Fibroblast of lung (primary cell): ENCODE measurements at regions not wholly inside any gene's neighbourhood (a gene's known extent, or its start where the extent isn't known, plus 50 kb on each side); places are given as distances from the start of the nearest gene placed in this dataset.

Experiments used
- DNase-seq, 2 donors: peaks; one replicate each; pipeline versions ENCODE4 v3.0.0 to v3.0.0-alpha.2; 2010; ENCODE audit warnings: low read depth in 2 of 2
- H2AFZ ChIP-seq: 2 replicates; pipeline ENCODE4 v1.5.1; 2012; ENCODE audit warnings: low read length, control low read depth, inconsistent platforms
- H3K27ac ChIP-seq: 2 replicates; pipeline ENCODE4 v1.5.1; 2011; ENCODE audit warnings: low read length, control low read depth; ENCODE audit not compliant: insufficient read depth
- H3K27me3 ChIP-seq: 2 replicates; pipeline ENCODE4 v1.5.1; 2011; ENCODE audit warnings: mild to moderate bottlenecking, low read length; ENCODE audit not compliant: control insufficient read depth, insufficient read depth
- H3K36me3 ChIP-seq: 2 replicates; pipeline ENCODE4 v1.5.1; 2011; ENCODE audit warnings: low read length; ENCODE audit not compliant: control insufficient read depth, insufficient read depth
- H3K4me1 ChIP-seq: 2 replicates; pipeline ENCODE4 v1.5.1; 2011; ENCODE audit warnings: low read length; ENCODE audit not compliant: control insufficient read depth, insufficient read depth; ENCODE audit errors: extremely low read depth
- H3K4me2 ChIP-seq: 2 replicates; pipeline ENCODE4 v1.5.1; 2011; ENCODE audit warnings: low read length, control low read depth; ENCODE audit not compliant: insufficient read depth; ENCODE audit errors: extremely low read depth
- H3K4me3 ChIP-seq, 4 experiments: fragments of 200-600 bp in 1 of 4; sonication (generic) in 1 of 4; replicated peaks in 1 of 4; 2 replicates each; pipeline ENCODE4 v1.5.1; 2011 to 2016; ENCODE audit warnings: low read length in 4 of 4, low read depth in 3 of 4, mild to moderate bottlenecking in 3 of 4, control low read depth in 2 of 4, inconsistent platforms in 1 of 4, mixed read lengths in 1 of 4; ENCODE audit not compliant: insufficient read depth in 1 of 4; ENCODE audit errors: control extremely low read depth in 1 of 4
- H3K79me2 ChIP-seq: 2 replicates; pipeline ENCODE4 v1.5.1; 2012; ENCODE audit warnings: mild to moderate bottlenecking, low read length, inconsistent platforms; ENCODE audit not compliant: control insufficient read depth, insufficient read depth
- H3K9ac ChIP-seq: 2 replicates; pipeline ENCODE4 v1.5.1; 2011; ENCODE audit warnings: mild to moderate bottlenecking, low read length, control low read depth; ENCODE audit not compliant: insufficient read depth
- H3K9me3 ChIP-seq: 2 replicates; pipeline ENCODE4 v1.5.1; 2012; ENCODE audit warnings: low read depth, low read length; ENCODE audit not compliant: control insufficient read depth, insufficient read depth
- H4K20me1 ChIP-seq: 2 replicates; pipeline ENCODE4 v1.5.1; 2011; ENCODE audit warnings: low read length; ENCODE audit not compliant: control insufficient read depth, insufficient read depth; ENCODE audit errors: extremely low read depth
- CTCF ChIP-seq, 2 donors: IDR thresholded peaks in 1 of 2; conservative IDR thresholded peaks in 1 of 2; 1 replicate in 1 of 2; 2 replicates in 1 of 2; pipeline ENCODE4 v1.5.1; 2011 to 2012; ENCODE audit warnings: low read length in 2 of 2, control low read depth in 1 of 2, inconsistent platforms in 1 of 2, low read depth in 1 of 2, mild to moderate bottlenecking in 1 of 2
- EZH2 ChIP-seq: IDR thresholded peaks from 2 replicates; pipeline ENCODE4 v1.5.1; 2012; ENCODE audit warnings: low read length, control low read depth, mild to moderate bottlenecking; ENCODE audit errors: missing control alignments

DNA sequence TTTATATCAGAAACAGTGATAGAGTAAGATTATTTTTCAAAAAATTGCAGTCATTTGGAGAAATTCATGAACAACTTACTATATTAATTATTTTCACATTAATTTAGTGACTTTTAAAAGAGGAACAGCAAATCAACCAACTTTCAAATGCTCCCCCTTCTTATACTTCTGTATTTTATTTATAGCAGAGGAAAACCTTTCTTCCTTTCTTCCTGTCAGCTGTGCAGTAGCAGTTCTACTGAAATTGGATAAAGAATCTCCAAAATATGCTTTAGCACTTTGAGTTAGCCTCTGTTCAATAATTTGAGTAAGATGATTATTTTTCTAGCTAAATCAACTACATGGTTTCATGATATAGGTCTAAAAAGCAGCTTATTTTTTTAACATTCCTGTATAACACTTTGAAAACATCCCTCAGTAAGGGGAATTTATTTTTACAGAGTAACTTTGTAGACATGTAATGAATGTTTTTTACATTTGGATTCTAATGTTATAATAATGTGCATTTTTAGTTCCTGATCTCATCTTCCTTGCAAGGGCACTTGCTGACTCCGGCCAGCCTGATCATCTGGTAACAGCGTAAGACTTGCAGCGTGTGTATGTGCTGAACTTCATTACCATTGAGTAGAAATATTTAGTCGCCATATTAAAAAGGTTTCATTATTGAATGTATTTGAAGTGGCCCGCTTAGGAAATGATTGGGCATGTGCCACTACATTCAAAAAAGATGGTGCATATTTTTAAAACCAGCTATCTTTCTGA is 158.3 kb upstream of the HDAC9 start:
- no peaks in the 10 kb centered on the region for H3K27me3 ChIP-seq
- no peak for DNase-seq

DNA sequence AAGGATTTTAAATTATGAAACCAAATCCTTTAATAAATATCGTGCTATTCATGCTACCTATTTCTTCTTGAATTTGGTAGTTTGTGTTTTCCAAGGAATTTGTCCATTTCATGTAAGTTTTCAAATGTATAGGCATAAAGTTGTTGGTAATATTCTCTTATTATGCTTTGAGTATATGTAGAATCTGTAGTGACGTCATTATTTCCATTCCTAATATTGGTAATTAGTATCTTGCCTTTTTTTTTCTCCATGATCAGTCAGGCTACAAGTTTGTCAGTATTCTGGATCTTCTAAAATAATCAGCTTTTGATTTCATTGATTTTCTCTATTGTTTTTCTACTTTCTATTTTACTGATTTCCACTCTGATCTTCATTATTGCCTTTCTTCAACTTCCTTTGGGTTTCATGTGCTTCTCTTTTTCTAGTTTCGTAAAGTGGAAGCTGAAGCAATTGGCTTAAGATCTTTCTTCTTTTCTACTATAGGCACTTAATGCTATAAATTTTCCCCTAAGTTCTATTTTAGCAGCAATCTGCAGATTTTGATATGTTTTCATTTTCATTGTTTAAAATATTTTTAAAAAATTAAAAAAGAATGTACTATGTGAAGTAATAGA is 156.5 kb upstream of the HDAC9 start:
- H3K79me2 ChIP-seq, result no peaks in the 10 kb centered on the region
- no peaks in the 10 kb centered on the region for H3K36me3 ChIP-seq
- H3K4me2 ChIP-seq, result no peak overlapping the region
- H3K4me1 ChIP-seq, result no peaks in the 10 kb centered on the region
- no peak overlapping the region for H3K27ac ChIP-seq
- TF ChIP-seq EZH2 (no peak), CTCF (conservative IDR thresholded peaks at IDR 0.05 in 1 of 2, IDR thresholded peaks at IDR 0.05 in 1 of 2; ENCODE audit: low read depth in 1 of 2, low read length in 2 of 2) (no peak)
- H3K27me3 ChIP-seq, result no peaks in the 10 kb centered on the region
- DNase-seq, result no peak
- no peak overlapping the region for H2AFZ ChIP-seq
- no peaks in the 10 kb centered on the region for H4K20me1 ChIP-seq
- no peak overlapping the region for H3K9ac ChIP-seq
- H3K4me3 ChIP-seq, result no peak overlapping the region
- H3K9me3 ChIP-seq, result no peaks in the 10 kb centered on the region

More for the DNA sequence above, 158.3 kb upstream of the HDAC9 start:
- Histone ChIP-seq H3K4me1 (no peaks in the 10 kb centered on the region), H3K9me3 (no peaks in the 10 kb centered on the region), H4K20me1 (no peaks in the 10 kb centered on the region), H3K4me3 (no peak overlapping the region), H3K4me2 (no peak overlapping the region), H3K9ac (no peak overlapping the region), H3K79me2 (no peaks in the 10 kb centered on the region), H3K27ac (no peak overlapping the region), H3K36me3 (no peaks in the 10 kb centered on the region), H2AFZ (no peak overlapping the region)
- no peak for TF ChIP-seq EZH2
- TF ChIP-seq CTCF (conservative IDR thresholded peaks at IDR 0.05 in 1 of 2, IDR thresholded peaks at IDR 0.05 in 1 of 2; ENCODE audit: low read depth in 1 of 2, low read length in 2 of 2), result no peak

DNA sequence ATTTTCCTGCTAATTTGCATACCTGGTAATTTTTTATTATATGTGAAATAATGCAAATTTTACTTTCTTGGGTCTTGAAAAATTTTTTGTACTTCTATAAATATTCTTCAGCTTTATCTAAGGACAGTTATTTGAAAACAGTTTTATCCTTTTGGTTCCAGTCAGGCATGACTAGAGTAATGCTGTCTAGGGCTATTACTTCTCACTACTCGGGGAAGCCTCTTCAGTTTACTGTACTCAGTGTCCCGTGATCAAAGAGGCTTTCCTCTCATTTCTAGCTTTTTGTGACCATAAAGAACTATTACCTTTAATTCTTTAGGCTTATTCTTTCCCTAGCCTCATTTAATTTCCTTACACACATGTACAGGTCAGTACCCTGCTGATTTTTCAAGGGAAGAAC is 153.8 kb upstream of the HDAC9 start:
- Histone ChIP-seq H3K27me3 (no peaks in the 10 kb centered on the region), H3K9me3 (no peaks in the 10 kb centered on the region), H3K9ac (no peak overlapping the region), H3K4me2 (no peak overlapping the region), H3K27ac (no peak overlapping the region), H3K36me3 (no peaks in the 10 kb centered on the region), H3K4me3 (no peak overlapping the region), H3K79me2 (no peaks in the 10 kb centered on the region), H2AFZ (no peak overlapping the region), H4K20me1 (no peaks in the 10 kb centered on the region), H3K4me1 (no peaks in the 10 kb centered on the region)
- no peak for DNase-seq
- no peak for TF ChIP-seq CTCF (conservative IDR thresholded peaks at IDR 0.05 in 1 of 2, IDR thresholded peaks at IDR 0.05 in 1 of 2; ENCODE audit: low read depth in 1 of 2, low read length in 2 of 2)
- TF ChIP-seq EZH2, result no peak
